ENCODE measurements at regions not wholly inside any gene's neighbourhood (a gene's known extent, or its start where the extent isn't known, plus 50 kb on each side); places are given as distances from the start of the nearest gene placed in this dataset.

DNA sequence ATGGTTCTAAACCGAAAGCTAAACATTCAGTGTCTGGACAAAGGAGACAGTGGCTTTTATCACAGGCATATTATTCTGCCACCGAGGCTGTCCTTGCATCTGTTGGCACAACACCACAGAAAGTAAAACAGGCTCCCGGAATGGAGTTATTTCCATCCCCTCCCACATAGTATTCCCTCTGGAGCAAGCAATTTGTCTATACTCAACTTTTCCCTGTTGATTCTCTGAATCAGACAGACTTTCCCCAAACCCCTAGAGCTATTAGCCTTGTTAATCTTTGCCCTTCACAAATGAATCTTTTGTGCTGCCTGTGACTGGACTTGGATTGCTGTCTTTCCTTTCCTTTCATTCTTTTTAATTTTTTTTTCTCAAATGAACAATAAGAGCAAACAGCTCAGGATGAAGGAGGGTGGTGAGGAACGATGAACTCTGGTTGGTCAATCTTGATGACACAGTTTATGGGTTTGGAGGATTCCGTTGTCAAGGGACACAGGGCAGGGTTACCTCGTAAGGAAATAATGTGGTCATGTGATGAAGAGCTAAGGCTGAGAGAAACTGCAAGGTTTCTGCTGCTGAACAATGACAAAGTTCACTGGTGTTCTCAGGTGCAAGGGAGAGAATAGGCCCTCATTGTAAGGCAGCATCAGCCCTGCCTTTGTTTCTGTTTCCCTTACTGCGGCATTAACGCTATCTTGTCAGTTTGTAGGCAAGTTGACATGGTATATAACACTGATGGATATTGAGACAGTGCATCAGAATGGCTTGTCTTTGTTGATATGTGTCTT is 275.0 kb upstream of the BMP2 start:
- DNase-seq (ENCODE audit: low read depth, low spot score), result no peak

DNA sequence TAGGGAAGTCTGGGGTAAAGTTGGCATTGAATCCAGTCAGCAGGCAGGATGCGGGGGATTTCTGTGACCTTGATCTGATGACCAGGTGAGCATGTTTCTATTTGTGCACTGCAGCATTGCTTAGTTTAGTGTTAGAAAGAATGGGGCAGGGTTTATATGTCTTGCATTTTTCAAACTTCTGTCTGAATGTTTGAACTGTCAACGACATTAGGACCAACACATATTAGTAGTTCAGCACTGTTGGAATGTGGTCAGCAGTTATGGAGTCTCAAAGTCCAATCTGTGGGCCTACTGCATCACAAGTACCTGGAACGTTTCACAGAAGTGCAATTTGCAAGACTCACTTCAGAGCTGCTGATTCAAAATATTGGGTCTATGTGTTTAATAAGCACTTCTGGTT is 276.6 kb upstream of the BMP2 start:
- DNase-seq (ENCODE audit: low read depth, low spot score), result no peak

DNA sequence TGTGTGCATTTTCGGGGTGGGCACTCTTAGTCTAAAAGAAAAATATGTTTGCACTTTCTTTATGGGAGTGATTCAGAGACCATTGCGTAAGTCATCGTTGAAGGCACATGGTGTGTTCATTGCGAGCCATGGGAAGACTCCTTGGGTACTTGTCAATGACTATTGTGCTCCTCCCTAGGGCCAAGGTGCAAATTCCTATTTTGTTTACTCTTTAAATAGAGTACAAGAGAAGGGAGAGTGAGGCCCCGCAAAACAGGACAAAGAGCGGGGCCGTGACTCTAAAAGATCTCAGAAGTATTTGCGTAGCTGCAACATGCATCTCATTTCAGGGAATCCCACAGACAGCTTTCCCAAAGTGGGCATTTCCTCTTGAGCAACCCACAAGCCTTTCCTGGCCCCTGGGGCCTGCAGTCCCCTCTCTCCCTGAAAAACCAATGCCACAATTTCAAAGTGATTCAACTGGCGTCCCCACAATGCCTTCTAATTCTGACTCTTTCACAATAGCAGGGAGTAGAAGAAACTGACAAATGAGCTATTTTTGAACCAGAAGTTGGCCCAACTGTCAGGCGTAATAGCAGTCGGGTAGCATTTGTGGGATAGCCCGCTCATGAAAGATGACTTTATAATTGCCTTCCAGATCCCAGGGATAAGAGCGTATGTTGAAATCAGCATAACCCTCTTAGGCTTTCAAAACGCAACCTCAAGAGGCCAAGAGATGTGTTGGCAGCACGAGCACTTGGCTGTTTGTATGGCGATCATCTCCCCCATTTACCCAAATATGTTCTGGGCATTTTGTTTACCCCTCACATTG is 277.9 kb upstream of the BMP2 start:
- no peak for DNase-seq (ENCODE audit: low read depth, low spot score)

DNA sequence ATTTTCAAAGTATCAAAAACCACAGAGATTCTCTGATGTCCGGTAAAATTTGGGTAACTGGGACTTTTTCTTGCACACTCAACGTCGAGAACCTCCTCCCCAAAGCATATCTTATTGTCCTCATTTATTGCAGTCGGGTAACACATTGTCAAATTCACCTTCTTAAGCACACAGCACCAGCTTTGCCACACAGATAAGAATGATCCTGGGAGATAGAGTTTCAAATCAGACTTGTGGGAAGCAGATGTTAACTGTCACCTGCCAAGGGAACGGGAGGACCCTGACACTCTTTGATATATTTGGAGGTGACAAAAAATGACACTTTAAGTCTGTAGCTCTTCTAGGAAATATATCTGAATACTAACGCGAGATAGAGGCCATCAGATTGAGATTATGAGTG is 282.1 kb upstream of the BMP2 start:
- no peak for DNase-seq (ENCODE audit: low read depth, low spot score)

DNA sequence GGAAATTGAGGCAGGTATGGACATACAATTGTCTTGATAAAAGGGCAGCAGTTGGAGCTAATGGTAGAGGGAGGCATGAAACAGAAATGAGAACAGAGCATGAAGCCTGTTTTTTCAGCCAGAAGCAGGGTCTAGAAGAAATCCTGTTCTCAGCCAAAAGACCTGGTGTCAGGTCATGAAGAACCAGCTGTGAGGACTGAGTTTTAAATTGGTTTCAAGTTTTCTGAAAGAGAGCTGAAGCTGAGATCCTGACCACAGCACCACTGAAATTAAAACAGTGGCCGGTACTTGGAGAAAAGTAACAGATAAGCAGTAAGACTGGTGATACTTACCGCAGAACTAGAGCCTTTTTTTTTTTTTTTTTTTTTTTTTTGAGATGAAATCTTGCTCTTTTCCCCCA is 283.8 kb upstream of the BMP2 start:
- DNase-seq (ENCODE audit: low read depth, low spot score), result no peak

DNA sequence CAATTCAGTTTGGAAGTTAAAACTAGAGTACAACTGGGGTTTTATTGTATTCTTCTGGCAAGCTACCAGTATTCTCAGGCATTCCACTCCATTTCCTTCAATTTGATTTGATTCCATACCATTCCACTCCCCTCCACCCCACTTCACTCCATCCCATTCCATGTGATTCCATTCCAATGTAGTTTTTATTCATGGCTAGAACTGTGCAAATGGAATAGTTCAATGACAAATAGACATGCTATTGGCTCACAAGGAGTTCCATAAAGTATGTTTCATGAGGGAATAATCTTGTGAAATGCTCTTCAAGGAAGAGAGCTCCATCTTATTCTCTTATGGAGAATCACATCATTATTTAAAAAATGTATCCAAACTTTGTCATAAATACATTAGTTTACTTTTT is 285.0 kb upstream of the BMP2 start:
- DNase-seq (ENCODE audit: low read depth, low spot score), result no peak

DNA sequence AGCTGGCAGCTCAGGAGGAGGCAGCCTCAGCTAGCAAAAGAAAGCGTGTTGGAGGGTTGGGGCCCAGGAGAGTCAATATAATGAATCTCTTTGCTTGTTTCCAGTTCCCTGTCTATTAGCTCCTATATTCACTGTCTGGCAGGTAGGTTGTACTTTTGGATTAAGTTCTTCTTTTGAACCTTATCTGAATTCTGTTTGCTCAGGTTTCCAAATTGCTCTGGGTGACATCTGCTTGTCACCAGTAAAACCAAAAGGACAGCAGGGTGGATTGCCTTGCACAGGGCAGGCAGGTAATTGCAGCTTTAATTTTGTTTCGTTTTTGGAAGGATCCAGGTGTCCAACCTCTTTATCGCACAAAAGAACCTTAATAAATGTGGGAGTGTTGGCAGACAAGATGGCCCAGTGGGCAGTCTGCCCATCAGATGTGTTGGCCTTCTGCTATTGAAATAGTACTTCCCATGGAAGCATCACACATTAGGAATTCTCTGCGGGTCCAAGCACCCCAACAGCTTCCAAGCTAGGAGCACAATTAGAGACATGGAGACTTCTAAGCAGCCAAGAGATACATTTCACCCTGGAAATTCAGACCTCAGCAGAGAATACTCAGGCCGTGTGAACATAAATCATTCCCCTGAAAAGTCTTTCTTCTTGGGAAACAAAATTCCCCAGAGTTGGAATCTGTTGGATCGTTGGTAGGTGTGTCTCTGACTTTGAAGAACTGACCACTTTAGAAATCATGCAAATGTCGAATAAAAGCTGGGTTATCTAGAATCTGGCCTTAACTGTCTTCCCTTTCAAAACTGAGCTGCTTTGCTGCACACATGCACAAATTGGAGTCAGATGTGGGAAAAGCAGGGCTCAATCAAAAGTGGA is 286.9 kb upstream of the BMP2 start:
- DNase-seq (ENCODE audit: low read depth, low spot score), result no peak

DNA sequence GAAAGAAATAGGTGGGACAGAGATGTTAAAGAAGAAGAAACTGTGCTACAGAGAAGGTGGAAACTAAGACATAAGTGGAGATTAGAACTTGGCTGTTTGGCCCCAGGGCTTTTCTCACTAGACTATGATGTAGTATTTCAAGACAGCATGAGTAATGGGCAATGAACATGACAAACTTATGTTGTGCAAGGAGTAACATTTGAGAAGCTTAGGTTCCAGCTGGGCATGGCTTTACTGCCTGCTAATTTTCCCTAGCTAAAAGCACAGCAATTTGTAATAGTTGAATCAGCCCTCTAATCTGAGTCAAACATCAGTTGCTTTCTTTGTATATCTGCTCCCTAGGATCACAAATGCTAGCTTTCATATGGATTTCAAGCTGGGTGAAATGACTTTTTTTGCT is 294.3 kb upstream of the BMP2 start:
- DNase-seq (ENCODE audit: low read depth, low spot score), result no peak

DNA sequence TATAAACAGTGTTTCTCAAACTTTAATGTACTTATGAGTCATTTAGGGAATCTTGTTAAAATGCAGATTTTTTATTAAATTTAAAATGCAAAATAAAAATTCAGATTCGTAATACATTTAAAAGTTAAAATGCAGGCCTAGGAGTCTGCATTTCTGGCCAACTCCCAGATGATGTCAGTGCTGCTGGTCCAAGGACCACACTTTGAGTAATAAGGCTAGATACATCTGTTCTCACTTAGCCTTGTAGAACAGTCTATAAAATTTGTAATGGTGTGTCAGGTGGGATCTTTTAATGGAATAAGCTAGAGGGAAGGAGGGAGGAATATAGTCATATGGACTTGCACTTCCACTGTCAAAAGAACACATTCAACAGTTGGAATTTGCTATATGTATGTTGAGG is 295.6 kb upstream of the BMP2 start:
- no peak for DNase-seq (ENCODE audit: low read depth, low spot score)

DNA sequence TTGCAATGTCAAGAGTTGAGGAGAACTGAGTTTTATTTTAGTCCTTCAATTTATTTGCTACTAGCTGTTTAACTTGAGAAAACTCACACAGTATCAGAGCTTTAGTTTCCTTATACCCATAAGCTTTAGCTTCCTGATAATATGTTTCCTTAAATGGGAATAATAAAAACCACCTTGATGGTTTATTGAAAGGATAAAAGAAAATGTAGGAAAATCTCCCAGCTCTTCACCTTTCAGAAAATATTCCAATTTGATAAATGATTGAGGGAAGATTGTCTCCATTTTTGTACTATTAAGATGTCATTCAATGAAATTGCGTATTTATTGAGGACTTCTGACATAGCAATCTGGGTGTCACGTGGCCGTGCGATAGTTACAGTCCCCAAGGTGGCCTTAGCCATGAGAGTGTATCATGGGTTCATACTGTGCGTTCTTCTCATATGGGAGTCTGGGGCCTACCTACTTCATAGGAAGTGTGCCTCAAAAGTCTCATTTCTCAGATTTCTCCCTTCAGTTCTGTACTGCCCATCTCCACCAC is 296.3 kb upstream of the BMP2 start:
- no peak for DNase-seq (ENCODE audit: low read depth, low spot score)

DNA sequence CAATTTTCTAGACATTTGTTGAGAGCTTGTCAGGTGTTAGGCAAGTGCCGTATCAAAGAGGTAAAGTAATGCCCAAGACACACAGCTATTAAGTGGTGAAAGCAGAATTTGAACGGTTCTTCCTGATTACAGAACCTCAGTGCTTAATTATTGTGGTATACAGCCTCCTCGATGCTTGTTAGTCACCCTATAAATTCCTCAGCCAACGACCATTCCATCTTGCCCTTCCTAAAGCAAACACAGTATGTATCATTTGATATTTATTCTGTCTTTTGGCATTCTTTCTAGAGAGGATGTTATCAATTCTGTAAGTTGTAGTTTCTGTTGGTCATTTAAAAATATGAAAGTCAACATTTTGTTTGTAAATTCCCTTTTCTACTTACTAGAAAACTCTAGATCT is 297.8 kb upstream of the BMP2 start:
- DNase-seq (ENCODE audit: low read depth, low spot score), result no peak

DNA sequence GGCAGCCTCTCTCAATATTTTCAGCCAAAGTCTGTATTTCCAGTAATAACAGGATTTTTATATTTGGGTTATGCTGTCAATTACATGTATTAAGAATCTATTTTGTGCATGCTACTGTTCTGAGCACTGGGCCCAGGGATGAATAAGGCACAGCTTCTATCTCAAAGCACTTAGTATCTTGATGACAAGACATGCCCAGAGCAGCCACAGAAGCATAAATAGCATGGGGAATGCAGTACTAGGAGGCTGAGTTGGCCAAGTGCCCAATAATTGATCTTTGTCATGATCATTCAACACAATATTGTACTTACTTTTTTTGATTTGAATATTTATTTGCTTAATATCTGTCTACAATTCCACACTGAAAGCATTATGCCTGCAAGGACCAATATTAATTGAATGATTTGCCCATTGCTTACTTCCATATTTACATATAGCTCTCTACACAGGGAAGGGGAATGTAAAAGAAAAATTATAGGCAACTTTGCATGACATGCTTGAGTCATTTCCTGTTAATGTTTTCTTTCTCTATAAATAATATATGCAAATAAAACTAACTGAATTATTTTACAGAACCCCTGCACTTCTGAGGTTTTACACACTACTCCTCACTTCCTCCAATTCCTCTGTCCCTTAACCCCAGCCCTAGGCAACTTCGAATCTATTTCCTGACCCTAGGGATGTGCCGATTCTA is 298.9 kb upstream of the BMP2 start:
- DNase-seq (ENCODE audit: low read depth, low spot score), result no peak

DNA sequence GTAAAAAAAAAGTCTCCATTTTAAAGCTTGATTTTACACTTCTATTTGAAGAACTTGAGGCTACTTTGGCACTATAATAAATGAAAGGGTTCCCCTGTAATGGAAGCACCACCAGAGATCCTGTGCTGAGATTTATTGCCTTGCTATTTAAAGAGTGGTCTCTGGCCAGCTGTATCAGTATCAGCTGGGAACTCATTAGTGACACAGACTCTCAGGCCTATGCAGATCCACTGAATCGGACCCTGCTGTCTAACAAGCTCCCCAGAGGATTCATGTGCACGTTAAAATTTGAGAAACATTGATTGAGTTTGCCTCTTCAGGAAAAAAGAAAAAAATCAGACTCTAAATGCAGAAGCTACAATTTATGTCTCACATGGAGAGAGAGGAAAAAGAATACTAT is 299.9 kb upstream of the BMP2 start:
- no peak for DNase-seq (ENCODE audit: low read depth, low spot score)

DNA sequence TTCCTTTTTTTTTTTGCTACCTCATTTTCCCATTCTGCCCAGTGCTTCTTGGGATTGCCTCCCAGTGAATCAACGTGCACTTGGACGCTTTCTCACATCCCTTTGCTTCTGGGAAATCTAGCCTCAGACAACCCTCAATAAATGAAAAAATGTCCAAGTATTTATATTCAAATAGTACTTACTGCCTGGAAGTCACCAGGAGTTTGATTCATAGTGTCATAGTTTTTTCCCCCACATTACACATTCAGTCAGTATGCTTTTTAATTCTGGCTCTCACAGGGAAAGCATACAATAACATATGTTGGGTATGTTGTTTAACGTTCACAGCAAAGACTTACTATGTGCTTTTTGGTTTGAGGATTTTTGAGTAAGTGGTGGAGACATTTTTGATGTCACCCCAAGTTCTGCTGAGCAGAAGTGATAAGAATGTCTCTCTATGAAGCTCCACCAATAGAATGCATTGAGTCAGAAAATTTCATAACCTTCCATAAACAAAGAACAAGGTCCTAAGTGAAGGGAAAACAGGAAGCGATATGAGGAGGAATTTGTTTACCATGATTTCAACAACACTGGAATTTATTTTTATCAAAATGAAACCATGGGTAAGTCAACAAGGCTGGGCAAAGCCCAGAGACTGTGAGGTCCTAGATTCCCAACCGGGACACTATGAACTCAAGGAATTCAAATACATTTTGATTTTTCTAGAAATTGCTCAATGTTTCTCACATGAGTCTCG is 301.2 kb upstream of the BMP2 start:
- no peak for DNase-seq (ENCODE audit: low read depth, low spot score)

DNA sequence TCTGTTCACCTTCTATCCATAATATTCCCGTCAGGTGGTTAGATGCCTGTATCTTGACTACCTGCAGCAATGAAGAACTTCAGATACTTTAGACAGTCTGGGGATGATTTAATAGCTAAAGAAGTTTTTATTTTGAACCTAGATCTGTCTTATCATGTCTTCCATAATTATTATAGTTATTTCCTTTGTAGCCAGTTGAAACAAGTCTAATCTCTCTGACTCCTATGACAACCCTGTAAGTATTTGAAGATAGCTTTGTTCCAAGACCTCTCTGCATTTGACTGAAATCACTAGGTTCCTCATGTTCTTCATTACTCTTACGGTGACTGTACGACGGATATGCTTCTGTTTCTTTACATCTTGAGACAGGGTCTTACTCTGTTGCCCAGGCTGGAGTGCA is 316.6 kb upstream of the BMP2 start:
- DNase-seq (ENCODE audit: low read depth, low spot score), result no peak

DNA sequence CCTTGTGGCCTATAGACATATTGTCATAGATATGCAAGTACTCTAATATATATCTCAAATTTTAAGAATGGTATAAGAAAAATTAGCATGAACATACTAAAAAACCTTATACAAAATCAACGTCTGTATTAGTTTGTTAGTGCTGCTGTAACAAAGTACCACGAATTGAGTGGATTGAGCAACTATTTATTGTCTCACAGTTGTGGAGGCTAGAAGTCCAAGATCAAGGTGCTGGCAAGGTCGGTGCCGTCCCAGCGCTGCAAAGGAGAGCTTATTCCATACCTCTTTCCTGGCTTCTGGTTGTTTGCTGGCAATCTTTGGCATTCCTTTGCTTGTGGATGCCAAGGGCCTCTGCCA is 317.6 kb upstream of the FERMT1 start:
- no peak for DNase-seq (ENCODE audit: low read depth, low spot score)

DNA sequence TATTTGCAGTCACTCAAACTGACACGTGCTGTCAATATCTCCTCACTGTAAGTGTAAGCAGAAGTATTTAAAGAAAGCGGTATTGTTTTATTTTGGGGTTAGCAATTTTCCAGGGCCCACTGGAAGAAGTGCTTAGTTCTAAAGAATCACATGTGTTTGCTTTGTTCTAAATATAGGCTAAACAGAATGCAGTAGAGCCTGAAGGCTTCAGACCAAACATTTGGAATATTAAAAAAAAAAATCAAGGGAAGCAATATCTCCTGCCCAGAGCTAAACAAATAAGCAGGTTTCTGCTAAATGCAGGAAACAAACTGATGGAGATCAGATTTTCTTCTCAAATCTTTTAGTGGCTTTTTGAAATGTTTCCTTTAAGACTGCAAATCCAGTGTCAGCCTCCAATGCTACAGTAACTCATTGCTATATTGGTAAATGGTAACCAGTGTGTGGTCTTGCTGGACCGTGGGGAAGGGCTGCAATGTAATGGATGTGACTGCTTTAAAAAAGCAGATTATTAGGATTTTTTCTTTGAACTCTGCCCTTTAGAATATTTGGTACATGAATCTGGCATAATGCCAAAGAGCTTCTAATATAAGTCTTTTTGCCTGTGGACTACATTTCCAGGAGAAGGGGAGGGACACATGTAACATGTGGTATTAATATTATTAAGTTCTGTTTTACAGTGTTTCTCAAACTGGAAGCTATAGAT is 317.1 kb upstream of the FERMT1 start:
- DNase-seq (ENCODE audit: low read depth, low spot score), result no peak

DNA sequence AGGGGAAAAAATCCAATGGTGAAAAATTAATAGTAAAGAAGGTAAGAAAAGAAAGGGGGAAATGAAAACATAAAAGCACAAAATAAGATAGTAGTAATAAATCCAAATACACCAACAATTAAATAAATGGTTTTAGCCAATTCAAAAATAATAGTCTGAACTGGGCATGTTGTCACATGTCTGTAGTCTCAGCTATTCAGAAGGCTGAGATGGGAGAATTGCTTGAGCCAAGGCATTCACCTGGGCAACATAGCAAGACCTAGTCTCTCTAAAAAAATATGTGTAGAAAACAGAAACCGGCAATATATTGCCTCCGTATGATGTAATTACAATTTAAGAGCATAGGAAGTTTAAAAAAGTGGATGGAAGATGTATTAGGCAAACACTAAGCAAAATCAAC is 311.3 kb upstream of the FERMT1 start:
- no peak for DNase-seq (ENCODE audit: low read depth, low spot score)

DNA sequence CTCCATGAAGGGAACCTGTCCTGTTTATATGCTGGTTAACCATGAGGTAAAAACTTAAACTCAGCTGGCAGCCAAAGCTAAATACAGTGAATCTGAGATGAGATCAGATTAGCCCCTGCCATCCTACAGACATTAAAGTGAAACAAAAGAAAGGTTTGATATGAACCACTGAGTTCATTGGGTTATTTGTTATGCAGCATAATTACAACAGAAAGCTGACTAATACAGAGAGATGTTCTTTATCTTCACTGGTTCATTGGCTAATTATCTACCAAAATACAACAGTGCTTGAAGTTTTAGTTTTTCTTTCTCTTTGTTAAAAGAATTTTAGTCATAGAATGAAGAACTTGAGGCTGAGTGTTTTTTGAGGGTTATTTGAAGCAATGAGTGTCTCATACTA is 307.6 kb upstream of the FERMT1 start:
- no peak for DNase-seq (ENCODE audit: low read depth, low spot score)

DNA sequence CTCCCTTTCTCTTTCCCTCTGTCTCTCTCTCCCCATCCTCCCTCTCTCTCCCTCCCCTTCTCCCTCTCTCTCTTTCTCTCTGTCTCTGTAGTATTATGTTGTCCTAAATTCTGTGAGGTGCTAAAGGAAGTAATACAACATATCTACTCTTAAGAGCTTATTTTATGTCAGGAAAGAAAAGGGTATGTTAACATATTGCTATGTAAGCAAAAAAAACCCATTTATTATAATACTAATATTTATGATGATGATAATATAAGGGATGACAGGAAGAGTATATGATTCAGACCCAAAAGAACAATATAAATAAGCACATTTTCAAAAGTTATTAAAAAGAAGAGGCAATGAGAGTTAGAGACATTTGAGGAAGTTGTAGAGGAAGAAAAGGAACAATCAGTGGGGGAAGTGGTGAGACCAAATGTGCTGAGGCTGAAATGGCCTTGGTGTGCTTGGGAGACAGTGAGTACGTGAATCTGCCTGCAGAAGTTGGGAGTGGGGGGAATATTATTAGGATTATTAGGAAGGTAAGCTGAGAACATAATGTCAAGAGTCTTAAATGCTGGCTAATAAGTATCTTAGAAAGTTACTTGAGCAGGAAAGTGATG is 303.6 kb upstream of the FERMT1 start:
- no peak for DNase-seq (ENCODE audit: low read depth, low spot score)

Measured in ELF-1 (cell line).